ENCODE measurements at regions not wholly inside any gene's neighbourhood (a gene's known extent, or its start where the extent isn't known, plus 50 kb on each side); places are given as distances from the start of the nearest gene placed in this dataset.
A peak's percentile ranks its signal among the peaks of the same experiment; 100 is the strongest.

DNA sequence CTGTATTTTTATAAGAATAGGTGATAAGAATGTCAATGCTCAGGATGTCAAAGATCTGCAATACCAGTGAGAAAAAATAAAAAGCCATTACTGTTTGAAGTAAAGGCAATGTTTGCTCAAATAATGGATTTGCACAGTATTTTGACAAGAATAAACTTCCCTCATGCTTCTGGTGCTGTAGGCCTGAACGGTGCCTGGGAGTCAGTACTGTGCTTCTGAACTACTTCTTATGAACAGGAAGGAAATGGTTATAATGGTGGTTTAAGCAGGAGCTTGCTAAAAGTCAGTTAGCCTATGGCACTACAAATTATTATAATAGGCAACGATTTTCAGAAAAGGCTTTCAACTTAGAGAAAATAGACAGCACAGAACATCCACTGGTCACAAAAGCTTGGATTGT, 548.3 kb upstream of the CDH18 start:
- no peak overlapping the region for H3K4me3 ChIP-seq (ENCODE audit: low read depth in 1 of 2, low read length in 2 of 2)
- peak overlapping the region; percentile 0; the same call in 1 of the 2 replicates for H3K4me2 ChIP-seq (ENCODE audit: insufficient read depth, low read length)
- peak; percentile 48 for DNase-seq
- peak overlapping the region; percentile 42 for H2AFZ ChIP-seq (ENCODE audit: low read depth, low read length)
- peaks cover 23% of the 10 kb centered on the region for H3K4me1 ChIP-seq (ENCODE audit: insufficient read depth, low read length)
- no peaks in the 10 kb centered on the region for H3K27me3 ChIP-seq (ENCODE audit: insufficient read depth, low read length, poor library complexity)
- TF ChIP-seq, protein P1, sequence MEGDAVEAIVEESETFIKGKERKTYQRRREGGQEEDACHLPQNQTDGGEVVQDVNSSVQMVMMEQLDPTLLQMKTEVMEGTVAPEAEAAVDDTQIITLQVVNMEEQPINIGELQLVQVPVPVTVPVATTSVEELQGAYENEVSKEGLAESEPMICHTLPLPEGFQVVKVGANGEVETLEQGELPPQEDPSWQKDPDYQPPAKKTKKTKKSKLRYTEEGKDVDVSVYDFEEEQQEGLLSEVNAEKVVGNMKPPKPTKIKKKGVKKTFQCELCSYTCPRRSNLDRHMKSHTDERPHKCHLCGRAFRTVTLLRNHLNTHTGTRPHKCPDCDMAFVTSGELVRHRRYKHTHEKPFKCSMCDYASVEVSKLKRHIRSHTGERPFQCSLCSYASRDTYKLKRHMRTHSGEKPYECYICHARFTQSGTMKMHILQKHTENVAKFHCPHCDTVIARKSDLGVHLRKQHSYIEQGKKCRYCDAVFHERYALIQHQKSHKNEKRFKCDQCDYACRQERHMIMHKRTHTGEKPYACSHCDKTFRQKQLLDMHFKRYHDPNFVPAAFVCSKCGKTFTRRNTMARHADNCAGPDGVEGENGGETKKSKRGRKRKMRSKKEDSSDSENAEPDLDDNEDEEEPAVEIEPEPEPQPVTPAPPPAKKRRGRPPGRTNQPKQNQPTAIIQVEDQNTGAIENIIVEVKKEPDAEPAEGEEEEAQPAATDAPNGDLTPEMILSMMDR (IDR thresholded peaks at IDR 0.05; ENCODE audit: borderline replicate concordance, extremely low read depth, low read length, poor library complexity, severe bottlenecking): no peak
- no peak for TF ChIP-seq EZH2 (IDR thresholded peaks at IDR 0.05; ENCODE audit: borderline replicate concordance, low read depth, low read length, severe bottlenecking)
- H3K36me3 ChIP-seq (ENCODE audit: insufficient read depth, low read length): no peaks in the 10 kb centered on the region
- ATAC-seq (ENCODE audit: insufficient read depth, low read depth): peak; percentile 97
- H3K79me2 ChIP-seq (ENCODE audit: insufficient read depth, low read length): no peaks in the 10 kb centered on the region
- H3K27ac ChIP-seq (ENCODE audit: low read length): peak overlapping the region; percentile 72
- no peaks in the 10 kb centered on the region for H4K20me1 ChIP-seq (ENCODE audit: insufficient read depth, low read length)
- peak overlapping the region; percentile 22; the same call in 1 of the 2 replicates for H3K9ac ChIP-seq (ENCODE audit: low read depth, low read length)
- H3K9me3 ChIP-seq (ENCODE audit: insufficient read depth, low read length, severe bottlenecking): no peaks in the 10 kb centered on the region

DNA sequence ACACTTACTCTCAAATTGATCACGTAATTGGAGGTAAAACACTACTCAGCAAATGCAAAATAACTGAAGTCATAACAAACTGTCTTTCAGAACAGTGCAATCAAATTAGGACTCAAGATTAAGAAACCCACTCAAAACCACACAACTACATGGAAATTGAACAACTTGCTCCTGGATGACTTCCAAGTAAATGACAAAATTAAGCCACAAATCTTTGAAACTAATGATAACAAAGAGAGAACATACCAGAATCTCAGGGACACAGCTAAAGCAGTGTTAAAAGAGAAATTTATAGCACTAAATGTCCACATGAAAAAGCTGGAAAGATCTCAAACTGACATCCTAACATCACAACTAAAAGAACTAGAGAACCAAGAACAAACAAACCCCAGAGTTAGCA, 540.5 kb upstream of the CDH18 start:
- ATAC-seq (ENCODE audit: insufficient read depth, low read depth) (no peak), DNase-seq (no peak)
- no peaks in the 10 kb centered on the region for H3K27me3 ChIP-seq (ENCODE audit: insufficient read depth, low read length, poor library complexity)
- H3K4me3 ChIP-seq (ENCODE audit: low read depth in 1 of 2, low read length in 2 of 2): no peak overlapping the region
- TF ChIP-seq, protein P1 (IDR thresholded peaks at IDR 0.05; ENCODE audit: borderline replicate concordance, extremely low read depth, low read length, poor library complexity, severe bottlenecking): no peak
- TF ChIP-seq EZH2 (IDR thresholded peaks at IDR 0.05; ENCODE audit: borderline replicate concordance, low read depth, low read length, severe bottlenecking): no peak
- no peaks in the 10 kb centered on the region for H3K79me2 ChIP-seq (ENCODE audit: insufficient read depth, low read length)
- no peak overlapping the region for H3K4me2 ChIP-seq (ENCODE audit: insufficient read depth, low read length)
- H2AFZ ChIP-seq (ENCODE audit: low read depth, low read length): no peak overlapping the region
- no peaks in the 10 kb centered on the region for H3K4me1 ChIP-seq (ENCODE audit: insufficient read depth, low read length)
- no peaks in the 10 kb centered on the region for H4K20me1 ChIP-seq (ENCODE audit: insufficient read depth, low read length)
- no peaks in the 10 kb centered on the region for H3K9me3 ChIP-seq (ENCODE audit: insufficient read depth, low read length, severe bottlenecking)
- H3K27ac ChIP-seq (ENCODE audit: low read length): no peak overlapping the region
- H3K36me3 ChIP-seq (ENCODE audit: insufficient read depth, low read length): no peaks in the 10 kb centered on the region
- H3K9ac ChIP-seq (ENCODE audit: low read depth, low read length): no peak overlapping the region

DNA sequence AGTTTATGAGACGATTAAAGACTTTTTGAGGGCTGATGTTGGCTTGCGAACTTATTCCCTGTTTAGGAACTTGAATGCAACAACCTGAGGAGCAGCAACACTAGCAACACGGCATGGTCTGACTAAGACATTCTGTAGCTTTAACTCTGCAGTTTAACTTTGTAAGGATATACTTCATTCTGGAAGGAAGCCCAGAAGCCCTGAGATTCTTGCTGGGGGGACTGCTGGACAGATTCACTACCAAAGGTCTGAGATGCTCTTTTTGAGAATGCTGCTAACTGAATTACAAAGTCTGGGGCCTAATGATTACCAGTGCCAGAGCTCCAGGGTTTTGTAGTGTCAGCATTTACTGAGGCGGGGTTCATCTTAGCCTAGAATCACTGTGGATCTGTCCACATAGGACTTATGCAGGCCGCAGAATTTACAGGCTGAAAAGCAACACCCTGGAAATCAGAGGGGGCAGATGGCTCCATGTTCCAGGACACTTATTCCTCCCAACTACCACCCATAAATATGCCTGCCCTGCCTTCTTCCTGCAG, 537.1 kb upstream of the CDH18 start:
- H2AFZ ChIP-seq (ENCODE audit: low read depth, low read length): no peak overlapping the region

More for the DNA sequence above, 537.1 kb upstream of the CDH18 start:
- Histone ChIP-seq H4K20me1 (ENCODE audit: insufficient read depth, low read length) (no peaks in the 10 kb centered on the region), H3K4me3 (ENCODE audit: low read depth in 1 of 2, low read length in 2 of 2) (no peak overlapping the region), H3K4me2 (ENCODE audit: insufficient read depth, low read length) (no peak overlapping the region), H3K27me3 (ENCODE audit: insufficient read depth, low read length, poor library complexity) (no peaks in the 10 kb centered on the region), H3K36me3 (ENCODE audit: insufficient read depth, low read length) (no peaks in the 10 kb centered on the region), H3K27ac (ENCODE audit: low read length) (no peak overlapping the region), H3K9ac (ENCODE audit: low read depth, low read length) (no peak overlapping the region), H3K4me1 (ENCODE audit: insufficient read depth, low read length) (no peaks in the 10 kb centered on the region), H3K79me2 (ENCODE audit: insufficient read depth, low read length) (no peaks in the 10 kb centered on the region), H3K9me3 (ENCODE audit: insufficient read depth, low read length, severe bottlenecking) (no peaks in the 10 kb centered on the region)
- DNase-seq: no peak
- ATAC-seq (ENCODE audit: insufficient read depth, low read depth): no peak
- no peak for TF ChIP-seq EZH2 (IDR thresholded peaks at IDR 0.05; ENCODE audit: borderline replicate concordance, low read depth, low read length, severe bottlenecking)
- TF ChIP-seq, protein P1 (IDR thresholded peaks at IDR 0.05; ENCODE audit: borderline replicate concordance, extremely low read depth, low read length, poor library complexity, severe bottlenecking): no peak

Data from DND-41 (cell line).